H1 (cell line): ENCODE measurements at regions not wholly inside any gene's neighbourhood (a gene's known extent, or its start where the extent isn't known, plus 50 kb on each side); places are given as distances from the start of the nearest gene placed in this dataset.

Source experiments
- CREB1 ChIP-seq: IDR thresholded peaks from 2 replicates; pipeline ENCODE4 v1.6.1; 2012; ENCODE audit warnings: inconsistent platforms
- SIN3A ChIP-seq, 2 experiments: IDR thresholded peaks in 1 of 2; conservative IDR thresholded peaks in 1 of 2; 2 replicates each; pipeline ENCODE4 v1.6.1; 2011 to 2012; ENCODE audit warnings: low read length in 2 of 2, improper control_type of control experiment in 1 of 2, low read depth in 1 of 2, mild to moderate bottlenecking in 1 of 2
- YY1 ChIP-seq: IDR thresholded peaks from 2 replicates; pipeline ENCODE4 v1.6.1; 2011; ENCODE audit warnings: low read depth, mild to moderate bottlenecking, low read length

GRCh38 chr3:13193320-13194284, 120.4 kb upstream of the IQSEC1 start:
- TF ChIP-seq SIN3A (conservative IDR thresholded peaks at IDR 0.05 in 1 of 2, IDR thresholded peaks at IDR 0.05 in 1 of 2; ENCODE audit: low read depth in 1 of 2, low read length in 2 of 2), result no peak
- no peak for TF ChIP-seq YY1
- TF ChIP-seq CREB1, result no peak
